ENCODE measurements at regions not wholly inside any gene's neighbourhood (a gene's known extent, or its start where the extent isn't known, plus 50 kb on each side); places are given as distances from the start of the nearest gene placed in this dataset.

DNA sequence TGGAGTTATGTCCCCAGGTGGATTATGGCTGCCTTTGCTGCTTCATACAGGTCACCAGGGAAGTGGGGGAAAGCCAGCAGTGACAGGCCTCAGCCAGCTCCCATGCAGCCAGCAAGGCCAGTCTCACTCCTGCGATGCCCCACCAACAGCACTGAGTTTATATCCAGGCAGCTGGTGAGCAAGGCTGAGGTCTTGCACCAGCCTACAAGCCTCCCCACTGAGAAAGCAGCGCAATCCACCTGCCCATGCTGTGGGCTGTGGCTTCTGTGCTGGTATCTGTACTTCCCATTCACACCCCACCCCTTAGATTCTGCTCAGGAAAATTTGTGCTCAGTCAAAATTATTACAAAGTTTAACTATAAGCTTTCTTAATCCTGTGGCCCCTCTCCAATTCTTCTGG lies 153.5 kb downstream of the HHIP start:
- H3K79me2 ChIP-seq (ENCODE audit: low read length) = no peaks in the 10 kb centered on the region
- no peaks in the 10 kb centered on the region for H3K4me1 ChIP-seq (ENCODE audit: low read length)
- H4K20me1 ChIP-seq (ENCODE audit: insufficient read depth, low read length) = no peaks in the 10 kb centered on the region
- H2AFZ ChIP-seq (ENCODE audit: low read length) = no peak overlapping the region
- no peak for DNase-seq
- H3K4me2 ChIP-seq (ENCODE audit: low read depth, low read length) = no peak overlapping the region
- H3K27ac ChIP-seq (ENCODE audit: low read length) = no peak overlapping the region
- H3K9me3 ChIP-seq (replicated peaks; ENCODE audit: insufficient read depth, low read length) = no peaks in the 10 kb centered on the region
- H3K4me3 ChIP-seq (ENCODE audit: low read length) = no peak overlapping the region
- no peaks in the 10 kb centered on the region for H3K9me2 ChIP-seq (replicated peaks; ENCODE audit: insufficient read depth, low read length)
- H3K36me3 ChIP-seq (replicated peaks; ENCODE audit: insufficient read depth, low read length) = no peaks in the 10 kb centered on the region
- no peaks in the 10 kb centered on the region for H3F3A ChIP-seq (ENCODE audit: insufficient read depth, low read length)
- no peak for TF ChIP-seq EZH2 (optimal IDR thresholded peaks at IDR 0.05; ENCODE audit: low read depth, low read length)
- TF ChIP-seq, protein P1, sequence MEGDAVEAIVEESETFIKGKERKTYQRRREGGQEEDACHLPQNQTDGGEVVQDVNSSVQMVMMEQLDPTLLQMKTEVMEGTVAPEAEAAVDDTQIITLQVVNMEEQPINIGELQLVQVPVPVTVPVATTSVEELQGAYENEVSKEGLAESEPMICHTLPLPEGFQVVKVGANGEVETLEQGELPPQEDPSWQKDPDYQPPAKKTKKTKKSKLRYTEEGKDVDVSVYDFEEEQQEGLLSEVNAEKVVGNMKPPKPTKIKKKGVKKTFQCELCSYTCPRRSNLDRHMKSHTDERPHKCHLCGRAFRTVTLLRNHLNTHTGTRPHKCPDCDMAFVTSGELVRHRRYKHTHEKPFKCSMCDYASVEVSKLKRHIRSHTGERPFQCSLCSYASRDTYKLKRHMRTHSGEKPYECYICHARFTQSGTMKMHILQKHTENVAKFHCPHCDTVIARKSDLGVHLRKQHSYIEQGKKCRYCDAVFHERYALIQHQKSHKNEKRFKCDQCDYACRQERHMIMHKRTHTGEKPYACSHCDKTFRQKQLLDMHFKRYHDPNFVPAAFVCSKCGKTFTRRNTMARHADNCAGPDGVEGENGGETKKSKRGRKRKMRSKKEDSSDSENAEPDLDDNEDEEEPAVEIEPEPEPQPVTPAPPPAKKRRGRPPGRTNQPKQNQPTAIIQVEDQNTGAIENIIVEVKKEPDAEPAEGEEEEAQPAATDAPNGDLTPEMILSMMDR (IDR thresholded peaks at IDR 0.05; ENCODE audit: low read length) = no peak
- no peaks in the 10 kb centered on the region for H3K27me3 ChIP-seq (replicated peaks; ENCODE audit: insufficient read depth, low read length)
- no peak overlapping the region for H3K9ac ChIP-seq (ENCODE audit: low read length)

DNA sequence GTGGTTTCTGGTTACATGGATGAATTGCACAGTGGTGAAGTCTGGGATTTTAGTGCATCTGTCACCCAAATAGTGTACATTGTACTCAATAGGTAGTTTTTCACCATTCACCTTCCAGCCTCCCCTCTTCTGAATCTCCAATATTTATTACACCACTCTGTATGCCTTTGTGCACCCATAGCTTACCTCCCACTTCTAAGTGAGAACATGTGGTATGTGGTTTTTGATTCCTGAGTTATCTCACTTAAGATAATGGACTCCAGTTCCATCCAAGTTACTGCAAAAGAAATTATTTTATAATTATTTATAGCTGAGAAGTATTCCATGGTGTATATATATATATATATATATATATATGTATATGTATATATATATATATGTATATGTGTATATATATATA lies 155.8 kb downstream of the HHIP start:
- no peak overlapping the region for H3K9ac ChIP-seq (ENCODE audit: low read length)
- H3K4me2 ChIP-seq (ENCODE audit: low read depth, low read length) = no peak overlapping the region
- no peaks in the 10 kb centered on the region for H4K20me1 ChIP-seq (ENCODE audit: insufficient read depth, low read length)
- no peaks in the 10 kb centered on the region for H3K27me3 ChIP-seq (replicated peaks; ENCODE audit: insufficient read depth, low read length)
- TF ChIP-seq EZH2 (optimal IDR thresholded peaks at IDR 0.05; ENCODE audit: low read depth, low read length) = no peak
- DNase-seq = no peak
- no peaks in the 10 kb centered on the region for H3K79me2 ChIP-seq (ENCODE audit: low read length)
- no peak overlapping the region for H2AFZ ChIP-seq (ENCODE audit: low read length)
- no peak overlapping the region for H3K4me3 ChIP-seq (ENCODE audit: low read length)
- H3K27ac ChIP-seq (ENCODE audit: low read length) = no peak overlapping the region
- no peaks in the 10 kb centered on the region for H3K9me3 ChIP-seq (replicated peaks; ENCODE audit: insufficient read depth, low read length)
- H3K9me2 ChIP-seq (replicated peaks; ENCODE audit: insufficient read depth, low read length) = no peaks in the 10 kb centered on the region
- no peaks in the 10 kb centered on the region for H3K36me3 ChIP-seq (replicated peaks; ENCODE audit: insufficient read depth, low read length)
- H3K4me1 ChIP-seq (ENCODE audit: low read length) = no peaks in the 10 kb centered on the region
- H3F3A ChIP-seq (ENCODE audit: insufficient read depth, low read length) = no peaks in the 10 kb centered on the region

DNA sequence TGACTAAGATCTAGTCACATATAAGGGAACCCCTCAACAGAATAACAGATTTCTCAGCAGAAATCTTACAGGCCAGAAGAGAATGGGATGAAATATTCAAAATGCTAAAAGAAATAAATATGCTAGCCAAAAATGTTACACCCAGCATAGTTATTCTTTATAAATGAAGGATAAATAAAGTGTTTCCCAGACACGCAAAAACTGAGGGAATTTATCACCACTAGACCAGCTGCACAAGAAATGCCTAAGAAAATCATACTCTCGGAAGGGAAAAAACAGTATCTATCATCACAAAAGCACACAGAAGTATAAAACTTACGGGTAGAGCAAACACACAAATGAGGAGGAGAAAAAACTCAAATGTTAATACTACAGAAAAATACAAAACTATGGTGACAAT lies 162.1 kb downstream of the HHIP start:
- no peaks in the 10 kb centered on the region for H3K9me2 ChIP-seq (replicated peaks; ENCODE audit: insufficient read depth, low read length)
- H3K4me1 ChIP-seq (ENCODE audit: low read length) = no peaks in the 10 kb centered on the region
- TF ChIP-seq EZH2phosphoT487 (IDR thresholded peaks at IDR 0.05; ENCODE audit: low read length) = no peak
- no peak for TF ChIP-seq EZH2 (optimal IDR thresholded peaks at IDR 0.05; ENCODE audit: low read depth, low read length)
- TF ChIP-seq, protein P1 (IDR thresholded peaks at IDR 0.05; ENCODE audit: low read length) = no peak
- DNase-seq = no peak
- H3K9ac ChIP-seq (ENCODE audit: low read length) = no peak overlapping the region
- H2AFZ ChIP-seq (ENCODE audit: low read length) = no peak overlapping the region
- H3K4me2 ChIP-seq (ENCODE audit: low read depth, low read length) = no peak overlapping the region
- H3K9me3 ChIP-seq (replicated peaks; ENCODE audit: insufficient read depth, low read length) = no peaks in the 10 kb centered on the region
- no peaks in the 10 kb centered on the region for H3K36me3 ChIP-seq (replicated peaks; ENCODE audit: insufficient read depth, low read length)
- no peaks in the 10 kb centered on the region for H3K79me2 ChIP-seq (ENCODE audit: low read length)
- no peak overlapping the region for H3K27ac ChIP-seq (ENCODE audit: low read length)
- H3F3A ChIP-seq (ENCODE audit: insufficient read depth, low read length) = no peaks in the 10 kb centered on the region
- H3K27me3 ChIP-seq (replicated peaks; ENCODE audit: insufficient read depth, low read length) = no peaks in the 10 kb centered on the region
- H3K4me3 ChIP-seq (ENCODE audit: low read length) = no peak overlapping the region
- H4K20me1 ChIP-seq (ENCODE audit: insufficient read depth, low read length) = no peaks in the 10 kb centered on the region

DNA sequence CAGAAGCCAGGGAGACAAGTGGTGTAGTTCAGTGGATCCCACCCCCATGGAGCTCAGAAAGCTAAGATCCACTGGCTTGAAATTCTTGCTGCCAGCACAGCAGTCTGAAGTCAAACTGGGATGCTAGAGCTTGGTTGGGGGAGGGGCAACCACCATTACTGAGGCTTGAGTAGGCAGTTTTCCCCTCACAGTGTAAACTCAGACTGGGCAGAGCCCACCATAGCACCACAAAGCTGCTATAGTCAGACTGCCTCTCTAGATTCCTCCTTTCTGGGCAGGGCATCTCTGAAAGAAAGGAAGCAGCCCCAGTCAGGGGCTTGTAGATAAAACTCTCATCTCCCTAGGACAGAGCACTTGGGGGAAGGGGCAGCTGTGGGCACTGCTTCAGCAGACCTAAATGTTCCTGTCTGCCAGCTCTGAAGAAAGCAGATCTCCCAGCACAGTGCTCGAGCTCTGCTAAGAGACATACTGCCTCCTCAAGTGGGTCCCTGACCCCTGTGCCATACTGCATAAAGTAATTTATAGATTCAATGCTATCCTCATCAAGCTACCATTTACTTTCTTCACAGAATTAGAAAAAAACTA lies 163.2 kb downstream of the HHIP start:
- Histone ChIP-seq H3K27ac (ENCODE audit: low read length) (no peak overlapping the region), H3K27me3 (replicated peaks; ENCODE audit: insufficient read depth, low read length) (no peaks in the 10 kb centered on the region), H2AFZ (ENCODE audit: low read length) (no peak overlapping the region), H3K79me2 (ENCODE audit: low read length) (no peaks in the 10 kb centered on the region), H3K9ac (ENCODE audit: low read length) (no peak overlapping the region), H4K20me1 (ENCODE audit: insufficient read depth, low read length) (no peaks in the 10 kb centered on the region), H3K4me3 (ENCODE audit: low read length) (no peak overlapping the region), H3K9me3 (replicated peaks; ENCODE audit: insufficient read depth, low read length) (no peaks in the 10 kb centered on the region), H3K9me2 (replicated peaks; ENCODE audit: insufficient read depth, low read length) (no peaks in the 10 kb centered on the region), H3K36me3 (replicated peaks; ENCODE audit: insufficient read depth, low read length) (no peaks in the 10 kb centered on the region), H3F3A (ENCODE audit: insufficient read depth, low read length) (no peaks in the 10 kb centered on the region), H3K4me1 (ENCODE audit: low read length) (no peaks in the 10 kb centered on the region), H3K4me2 (ENCODE audit: low read depth, low read length) (no peak overlapping the region)
- no peak for DNase-seq
- TF ChIP-seq, protein P1 (IDR thresholded peaks at IDR 0.05; ENCODE audit: low read length) = no peak
- TF ChIP-seq EZH2 (optimal IDR thresholded peaks at IDR 0.05; ENCODE audit: low read depth, low read length) (no peak), EZH2phosphoT487 (IDR thresholded peaks at IDR 0.05; ENCODE audit: low read length) (no peak)

Measured in MM.1S (cell line).